Activated naive CD8-positive, alpha-beta T cell treated with anti-CD3 and anti-CD28 coated beads, Interleukin-2, amount 50 U/mL, for 16 hours (primary cell): ENCODE measurements at regions not wholly inside any gene's neighbourhood (a gene's known extent, or its start where the extent isn't known, plus 50 kb on each side); places are given as distances from the start of the nearest gene placed in this dataset.

Source experiments
- DNase-seq: peaks from one replicate; pipeline ENCODE4 v3.0.0-alpha.2; 2020; ENCODE audit warnings: low read depth, low spot score

DNA sequence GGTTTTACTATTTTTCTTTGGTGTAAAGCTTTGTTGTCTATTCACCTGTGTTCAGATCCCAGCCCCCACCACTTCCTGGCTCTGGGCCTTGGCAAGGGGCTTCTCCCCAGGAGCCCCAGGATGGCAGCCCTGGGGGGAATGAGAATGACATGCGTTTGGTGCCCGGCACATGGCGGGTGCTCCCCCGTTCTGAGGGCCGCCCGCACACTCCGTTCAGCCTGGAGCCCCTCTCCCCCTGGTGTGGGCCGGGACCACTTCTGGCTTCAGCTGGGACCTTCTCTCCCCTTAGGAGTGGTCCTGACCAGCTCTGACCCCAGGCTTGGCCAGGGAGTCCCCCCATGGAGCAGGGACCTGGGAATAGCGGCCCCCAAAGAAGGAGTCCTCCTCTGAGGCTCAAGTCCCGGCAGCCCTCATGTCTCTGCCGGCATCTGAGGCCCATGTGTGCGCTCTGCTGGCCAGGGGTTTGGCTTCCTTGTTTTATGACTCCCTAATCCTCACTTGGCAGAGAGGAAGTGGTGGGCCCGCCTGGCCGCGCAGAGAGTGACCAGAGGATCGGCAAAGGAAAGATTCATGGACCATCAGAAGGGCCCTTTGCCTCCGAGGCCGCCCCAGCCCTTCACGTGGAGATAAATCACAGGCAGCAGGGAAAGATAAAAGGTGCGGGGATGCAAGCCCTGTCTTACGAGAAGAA is 57.0 kb upstream of the LMX1B start:
- DNase-seq: no peak

- peak; percentile 39 for DNase-seq
Measured at GRCh38 chr9:126558051-126558665, 55.6 kb upstream of the LMX1B start.

- no peak for DNase-seq
Measured at GRCh38 chr9:126559296-126559695, 54.4 kb upstream of the LMX1B start.

DNA sequence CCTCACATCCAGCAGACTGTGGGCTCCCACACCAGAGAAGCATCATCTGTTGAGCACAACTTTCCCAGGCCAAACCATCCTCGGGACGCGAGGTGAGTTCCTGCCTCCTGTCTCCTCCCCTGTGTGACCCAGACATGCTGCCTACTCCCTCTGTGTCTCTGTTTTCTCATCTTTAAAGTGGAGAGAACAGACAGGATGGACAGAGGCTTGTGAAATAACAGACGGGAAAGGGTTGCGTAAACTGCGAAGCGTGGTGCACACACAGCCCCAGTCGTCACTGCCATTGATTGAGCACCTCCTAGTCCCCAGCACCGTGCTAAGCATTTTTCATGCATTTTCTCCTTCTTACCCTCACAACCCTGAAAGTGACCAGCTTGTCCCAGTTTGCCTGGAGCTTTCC is 52.1 kb upstream of the LMX1B start:
- DNase-seq: no peak

DNA sequence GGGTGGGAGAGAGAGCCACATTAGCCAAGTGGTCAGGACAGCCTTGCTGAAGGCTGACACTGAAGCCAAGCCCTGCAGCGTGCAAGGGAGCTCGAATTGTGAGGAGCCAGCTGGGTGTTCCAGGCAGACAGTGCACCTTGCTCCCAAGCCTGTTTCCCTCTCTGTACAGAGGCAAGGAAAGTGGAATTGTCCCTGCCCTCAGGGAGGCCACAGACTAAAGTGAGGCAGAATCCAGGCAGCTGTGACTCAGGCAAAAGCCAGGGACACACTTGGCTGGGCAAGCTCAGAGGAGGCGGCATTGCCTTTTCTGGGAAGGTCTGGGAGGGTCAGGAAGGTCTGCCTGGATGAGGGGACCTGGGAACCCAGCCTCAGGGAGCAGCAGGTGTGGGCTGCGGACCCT is 50.2 kb upstream of the LMX1B start:
- DNase-seq: no peak
